ENCODE measurements at regions not wholly inside any gene's neighbourhood (a gene's known extent, or its start where the extent isn't known, plus 50 kb on each side); places are given as distances from the start of the nearest gene placed in this dataset.

DNA sequence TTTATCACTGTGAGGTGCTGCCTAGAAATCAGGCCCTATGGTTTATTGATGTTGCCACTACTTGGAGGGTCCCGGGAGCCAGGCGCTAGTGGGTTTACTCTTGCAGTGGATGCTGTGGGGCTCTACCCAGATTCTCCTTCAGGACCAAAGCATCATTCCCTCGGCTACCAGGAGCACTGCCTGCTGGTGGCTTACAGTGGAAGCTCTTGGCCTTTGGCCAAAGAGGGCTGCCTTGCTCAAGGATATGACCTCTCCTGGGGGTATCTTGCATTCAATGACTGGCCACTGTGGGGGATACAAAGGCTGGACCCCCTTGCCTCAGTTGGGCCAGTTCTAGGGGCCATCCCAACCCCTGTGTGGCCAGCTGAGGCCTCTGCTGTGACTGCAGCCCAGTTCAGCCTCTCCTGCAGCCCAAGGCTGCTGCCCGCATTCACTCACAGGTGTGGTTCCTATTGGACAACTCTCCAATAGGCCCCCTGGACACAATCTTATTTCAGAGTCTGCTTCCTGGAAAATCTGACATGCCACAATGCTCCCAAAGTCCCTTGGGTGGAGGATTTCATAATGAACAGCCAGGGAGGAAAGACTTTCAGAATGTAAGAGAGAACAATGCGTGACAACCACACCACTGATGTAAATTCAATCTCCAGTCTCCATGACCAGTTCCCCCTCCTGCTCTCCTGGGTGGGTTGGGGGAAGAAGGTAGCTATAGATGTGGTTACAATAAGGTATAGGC, 196.3 kb downstream of the SNX10 start:
- DNase-seq = no peak
- no peak for TF ChIP-seq POLR2A (IDR thresholded peaks at IDR 0.05; ENCODE audit: low read length)
- no peak for TF ChIP-seq GATA1 (IDR thresholded peaks at IDR 0.05; ENCODE audit: low read depth, low read length)

DNA sequence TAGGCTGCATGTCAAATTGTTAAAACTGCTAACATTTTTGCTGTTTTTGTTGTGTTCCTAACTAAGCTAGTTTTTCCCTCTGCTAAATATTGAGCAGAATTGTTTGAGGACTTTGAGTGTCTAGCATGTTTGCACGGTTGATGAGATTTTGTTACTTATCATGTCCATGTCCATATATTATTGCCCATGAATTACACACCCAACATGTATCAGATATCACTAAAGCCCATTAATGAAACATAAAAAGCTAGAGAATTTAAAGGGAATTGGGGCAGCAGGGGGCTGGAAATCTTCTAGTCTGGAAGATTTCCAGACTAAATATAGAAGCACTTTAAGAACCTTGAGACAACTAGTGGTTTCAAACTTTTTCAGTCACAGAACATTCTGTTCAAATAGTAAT, 197.7 kb downstream of the SNX10 start:
- no peak for TF ChIP-seq GATA1 (IDR thresholded peaks at IDR 0.05; ENCODE audit: low read depth, low read length)
- no peak for TF ChIP-seq POLR2A (IDR thresholded peaks at IDR 0.05; ENCODE audit: low read length)
- no peak for DNase-seq

- DNase-seq = no peak
- no peak for TF ChIP-seq GATA1 (IDR thresholded peaks at IDR 0.05; ENCODE audit: low read depth, low read length)
- TF ChIP-seq POLR2A (IDR thresholded peaks at IDR 0.05; ENCODE audit: low read length) = no peak
Measured at GRCh38 chr7:26489906-26490639, 198.4 kb downstream of the SNX10 start.

DNA sequence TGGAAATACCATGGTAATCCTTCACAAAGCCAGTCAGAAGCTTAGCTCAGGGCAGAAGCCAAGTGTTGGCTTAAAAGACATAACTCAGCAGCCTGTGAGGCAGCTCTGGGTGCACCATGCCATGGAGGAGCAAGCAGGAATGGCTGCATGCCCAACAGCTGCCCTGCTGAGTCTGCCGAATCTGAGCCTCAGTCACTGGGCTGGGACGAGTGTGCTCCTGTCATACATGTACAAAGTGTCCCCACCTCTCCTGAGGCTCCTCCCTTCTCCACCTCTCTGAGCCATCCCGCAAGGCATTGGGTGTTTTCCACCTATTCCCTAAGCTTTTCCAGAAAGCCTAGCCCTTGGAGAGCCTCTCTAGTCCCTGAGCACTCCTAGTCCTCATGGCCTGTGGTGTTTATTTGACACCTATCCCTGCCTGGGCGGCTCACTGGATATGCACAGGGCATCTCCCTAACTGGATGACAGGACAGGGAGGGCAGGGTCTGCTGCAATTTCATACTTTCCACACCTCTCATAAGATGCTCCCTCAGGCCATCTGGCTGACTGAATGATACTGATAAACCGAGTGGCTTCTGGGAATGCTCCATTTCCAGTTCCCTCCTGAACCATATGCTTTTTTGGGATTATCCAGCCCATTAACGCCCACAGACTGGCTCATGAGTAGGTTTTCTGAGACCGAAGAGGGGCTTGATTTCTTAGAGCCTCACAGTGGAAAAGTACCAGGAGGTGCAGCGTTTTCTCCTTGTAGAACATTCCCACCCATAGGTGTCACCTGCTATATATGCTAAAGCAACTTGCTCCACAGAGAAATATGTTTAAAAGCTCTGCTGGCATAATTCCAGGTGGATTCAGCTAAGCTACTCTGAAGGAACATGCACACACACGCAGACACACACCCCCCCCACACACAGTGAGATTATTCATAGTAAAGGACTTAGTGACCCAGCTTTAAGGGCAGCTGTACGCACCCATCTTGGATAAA, 199.3 kb downstream of the SNX10 start:
- no peak for DNase-seq

DNA sequence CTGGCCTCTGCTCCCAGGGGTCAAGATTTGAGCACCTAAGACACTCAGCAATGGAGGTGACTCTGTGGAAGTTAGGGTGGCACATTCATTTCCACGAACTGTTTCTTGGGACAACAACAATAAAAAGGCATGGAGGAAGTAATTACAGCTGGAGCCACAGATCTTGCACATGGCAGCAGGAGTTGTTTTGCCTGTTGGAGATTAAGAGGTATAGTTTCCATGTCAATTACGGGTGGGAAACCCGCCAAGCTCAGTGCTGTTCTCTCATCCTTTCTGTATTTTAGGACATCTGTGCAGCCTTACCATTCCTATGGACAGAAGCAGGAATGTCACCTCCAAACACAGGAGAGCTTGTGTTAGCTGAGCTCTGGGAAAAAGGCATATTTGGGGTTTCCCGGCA, 201.2 kb downstream of the SNX10 start:
- TF ChIP-seq POLR2A (IDR thresholded peaks at IDR 0.05; ENCODE audit: low read length) (no peak), GATA1 (IDR thresholded peaks at IDR 0.05; ENCODE audit: low read depth, low read length) (no peak)

More for the DNA sequence above, 199.3 kb downstream of the SNX10 start:
- TF ChIP-seq POLR2A (IDR thresholded peaks at IDR 0.05; ENCODE audit: low read length) = no peak
- no peak for TF ChIP-seq GATA1 (IDR thresholded peaks at IDR 0.05; ENCODE audit: low read depth, low read length)

DNA sequence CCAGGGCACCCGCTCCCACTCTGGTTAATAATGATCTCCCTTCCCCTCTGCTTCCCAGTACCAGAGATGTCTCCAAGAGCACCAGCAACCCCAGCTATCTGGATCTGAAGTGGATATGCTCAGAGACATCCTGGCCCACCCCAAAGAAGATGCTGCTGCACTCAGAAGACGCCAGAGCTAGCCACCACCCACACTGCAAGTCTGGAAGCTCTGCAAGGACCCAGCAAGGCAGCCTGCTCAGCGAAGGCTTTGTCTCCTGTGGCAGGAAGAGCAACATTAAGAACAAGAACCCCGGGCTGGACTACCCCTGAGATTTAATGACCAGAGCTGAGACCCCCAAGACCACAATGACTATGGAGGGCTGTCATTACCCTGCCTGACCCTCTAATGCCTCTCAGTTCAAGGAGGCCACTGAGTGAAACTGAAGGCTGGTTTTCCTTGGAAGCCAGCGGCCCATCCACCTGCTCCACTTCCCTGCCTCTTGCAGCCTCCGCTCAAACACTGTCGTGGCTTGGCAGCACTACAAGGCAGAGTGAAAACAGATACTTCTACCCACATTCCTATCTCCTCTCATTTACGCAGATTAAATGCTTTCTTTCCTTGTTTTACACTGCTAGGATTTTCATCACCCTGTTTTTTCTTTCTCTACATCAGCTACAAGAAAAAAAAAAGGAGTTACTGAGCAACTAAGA, 202.2 kb downstream of the SNX10 start:
- TF ChIP-seq POLR2A (IDR thresholded peaks at IDR 0.05; ENCODE audit: low read length) (no peak), GATA1 (IDR thresholded peaks at IDR 0.05; ENCODE audit: low read depth, low read length) (no peak)
- DNase-seq = no peak

More for the DNA sequence above, 201.2 kb downstream of the SNX10 start:
- DNase-seq = no peak

DNA sequence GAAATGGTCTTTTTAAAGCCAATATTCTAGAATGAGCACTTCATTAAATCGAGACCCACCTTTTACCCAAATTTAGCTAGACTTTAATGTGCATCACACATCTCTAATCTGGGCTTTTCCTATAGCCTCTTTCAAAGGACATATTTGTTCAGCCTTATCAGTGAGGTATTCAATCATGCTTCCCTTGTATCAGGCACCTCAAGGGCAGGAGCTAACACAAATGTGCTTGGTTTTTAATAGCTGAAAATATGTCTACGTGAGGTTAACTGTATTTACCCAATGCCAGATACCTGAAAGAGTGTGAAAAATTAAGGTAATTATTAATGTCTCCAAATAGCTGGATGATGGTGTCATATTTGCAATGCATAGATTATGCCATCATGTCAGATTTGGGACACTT, 203.9 kb downstream of the SNX10 start:
- no peak for DNase-seq
- TF ChIP-seq GATA1 (IDR thresholded peaks at IDR 0.05; ENCODE audit: low read depth, low read length) (no peak), POLR2A (IDR thresholded peaks at IDR 0.05; ENCODE audit: low read length) (no peak)

DNA sequence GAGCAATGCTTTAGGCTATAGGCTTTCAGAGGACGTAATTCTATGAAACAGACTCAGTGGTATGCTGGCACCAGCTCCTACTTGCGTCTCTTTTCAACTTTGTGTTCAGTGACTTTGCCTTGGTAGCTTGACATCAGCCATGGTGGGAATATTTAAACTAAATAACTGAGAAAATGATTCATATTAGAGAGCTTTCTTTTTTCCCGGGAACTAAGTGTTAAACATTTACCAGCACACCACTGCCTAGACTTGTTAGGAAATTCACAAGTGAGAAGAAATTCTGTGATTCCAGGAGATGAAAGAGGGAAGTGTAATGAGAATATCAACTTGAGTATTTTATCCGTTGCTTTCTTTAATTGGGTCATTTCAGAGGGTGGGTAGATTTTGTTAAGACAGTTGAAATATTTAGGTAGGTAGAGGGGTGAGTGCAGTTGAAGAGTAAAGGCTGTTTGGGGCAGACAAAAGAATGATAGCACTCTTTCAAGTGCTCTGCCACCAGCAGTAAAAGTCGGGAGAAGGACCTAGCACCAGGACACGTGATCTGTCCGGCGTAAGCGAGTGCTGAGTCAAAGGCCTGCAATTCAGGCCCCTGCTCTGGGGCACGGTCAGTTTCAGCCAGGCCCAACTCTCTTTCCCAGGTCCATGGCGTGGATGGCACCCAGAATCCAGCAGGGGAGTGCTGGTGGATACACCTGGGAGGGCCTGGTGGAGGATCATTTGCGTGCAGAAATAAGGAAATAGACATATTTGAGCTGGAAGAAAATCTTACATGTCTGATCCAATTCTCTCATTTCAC, 206.3 kb downstream of the SNX10 start:
- DNase-seq = no peak
- TF ChIP-seq GATA1 (IDR thresholded peaks at IDR 0.05; ENCODE audit: low read depth, low read length) = no peak
- TF ChIP-seq POLR2A (IDR thresholded peaks at IDR 0.05; ENCODE audit: low read length) = no peak

DNA sequence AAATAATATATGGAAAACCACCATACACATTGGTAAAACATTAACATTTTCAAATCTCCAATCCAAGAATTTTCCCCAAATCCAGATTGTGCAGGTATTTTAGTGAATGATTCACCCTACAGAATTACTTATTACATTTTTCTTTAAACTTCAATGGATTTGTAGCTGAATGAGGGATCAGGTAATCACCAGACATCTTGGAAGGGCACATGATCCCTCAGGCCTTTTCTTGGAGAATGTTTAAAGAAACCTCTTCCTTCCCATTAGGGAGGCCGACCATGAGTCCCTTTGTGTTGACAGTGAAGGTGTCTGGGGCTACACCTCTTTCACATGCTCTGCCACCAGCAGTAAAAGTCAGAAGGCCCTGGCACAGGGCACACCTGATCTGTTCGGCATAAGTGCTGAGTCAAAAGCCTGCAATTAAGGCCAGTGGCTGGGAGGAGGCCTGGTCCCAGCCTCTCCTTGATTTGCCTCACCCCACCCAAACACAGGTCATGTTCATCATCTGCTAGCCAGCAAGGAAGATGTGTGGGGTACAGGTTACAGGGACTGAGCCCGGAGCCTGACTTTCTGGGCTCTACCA, 207.7 kb downstream of the SNX10 start:
- DNase-seq = no peak
- no peak for TF ChIP-seq POLR2A (IDR thresholded peaks at IDR 0.05; ENCODE audit: low read length)
- no peak for TF ChIP-seq GATA1 (IDR thresholded peaks at IDR 0.05; ENCODE audit: low read depth, low read length)

- peak; percentile 12 to 15 for DNase-seq
Measured at GRCh38 chr7:26500749-26501352, 209.2 kb downstream of the SNX10 start.

DNA sequence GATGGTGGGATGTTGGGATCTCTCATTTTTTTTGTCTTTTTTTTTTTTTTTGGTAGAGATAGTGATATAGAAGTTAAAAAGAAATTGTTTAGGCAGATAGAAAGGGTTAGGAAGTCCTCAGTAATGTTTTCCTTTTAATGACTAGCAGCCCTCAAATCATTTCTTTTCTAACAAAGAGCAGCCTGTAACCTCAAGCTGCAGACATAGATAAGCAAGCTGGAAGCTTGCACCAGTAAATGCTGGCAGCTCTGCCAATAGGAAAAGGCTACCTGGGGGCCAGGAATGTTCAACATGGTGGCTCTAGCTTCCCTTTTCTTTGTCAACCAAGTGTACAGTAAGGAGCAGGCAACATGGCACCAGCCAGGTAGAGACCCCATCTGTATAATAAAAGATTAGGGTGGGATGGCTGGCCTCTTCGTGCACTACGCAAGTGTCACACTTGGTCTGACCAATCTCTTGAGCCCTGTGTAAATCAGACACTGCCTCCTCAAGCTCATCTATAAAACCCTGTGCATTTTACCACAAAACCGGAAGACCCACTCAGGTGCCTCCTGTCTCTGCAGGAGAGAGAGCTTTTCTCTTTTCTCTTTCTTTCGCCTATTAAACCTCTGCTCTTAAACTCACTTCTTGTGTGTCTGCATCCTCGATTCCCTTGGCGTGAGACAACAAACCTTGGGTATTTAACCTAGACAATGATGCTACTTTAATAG, 212.9 kb downstream of the SNX10 start:
- no peak for DNase-seq
- TF ChIP-seq GATA1 (IDR thresholded peaks at IDR 0.05; ENCODE audit: low read depth, low read length) = no peak
- no peak for TF ChIP-seq POLR2A (IDR thresholded peaks at IDR 0.05; ENCODE audit: low read length)

More at GRCh38 chr7:26500749-26501352, 209.2 kb downstream of the SNX10 start:
- TF ChIP-seq POLR2A (IDR thresholded peaks at IDR 0.05; ENCODE audit: low read length) = no peak
- no peak for TF ChIP-seq GATA1 (IDR thresholded peaks at IDR 0.05; ENCODE audit: low read depth, low read length)
